ENCODE measurements at regions not wholly inside any gene's neighbourhood (a gene's known extent, or its start where the extent isn't known, plus 50 kb on each side); places are given as distances from the start of the nearest gene placed in this dataset.

DNA sequence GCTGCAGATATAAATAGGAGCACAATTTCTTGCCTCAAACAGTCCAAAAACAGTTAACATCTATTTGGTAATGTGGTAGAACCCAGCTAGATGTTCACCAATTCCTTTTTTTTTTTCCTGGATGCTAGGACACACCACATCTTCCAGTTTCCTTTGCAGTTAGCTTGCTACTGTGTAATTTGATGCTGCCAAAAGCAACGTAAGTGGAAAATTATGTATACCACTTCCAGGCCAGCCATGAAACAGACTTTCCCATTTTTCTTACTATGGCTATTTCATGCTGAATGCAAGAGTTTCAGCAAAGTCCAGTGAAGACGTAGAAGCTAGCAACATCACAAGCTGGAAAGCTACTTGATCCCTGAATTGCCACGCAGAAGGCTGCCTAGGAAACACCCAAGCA is 667.2 kb downstream of the TLE1 start:
- no peak for TF ChIP-seq EZH2 (IDR thresholded peaks at IDR 0.05; ENCODE audit: borderline replicate concordance)
- TF ChIP-seq, protein P1, sequence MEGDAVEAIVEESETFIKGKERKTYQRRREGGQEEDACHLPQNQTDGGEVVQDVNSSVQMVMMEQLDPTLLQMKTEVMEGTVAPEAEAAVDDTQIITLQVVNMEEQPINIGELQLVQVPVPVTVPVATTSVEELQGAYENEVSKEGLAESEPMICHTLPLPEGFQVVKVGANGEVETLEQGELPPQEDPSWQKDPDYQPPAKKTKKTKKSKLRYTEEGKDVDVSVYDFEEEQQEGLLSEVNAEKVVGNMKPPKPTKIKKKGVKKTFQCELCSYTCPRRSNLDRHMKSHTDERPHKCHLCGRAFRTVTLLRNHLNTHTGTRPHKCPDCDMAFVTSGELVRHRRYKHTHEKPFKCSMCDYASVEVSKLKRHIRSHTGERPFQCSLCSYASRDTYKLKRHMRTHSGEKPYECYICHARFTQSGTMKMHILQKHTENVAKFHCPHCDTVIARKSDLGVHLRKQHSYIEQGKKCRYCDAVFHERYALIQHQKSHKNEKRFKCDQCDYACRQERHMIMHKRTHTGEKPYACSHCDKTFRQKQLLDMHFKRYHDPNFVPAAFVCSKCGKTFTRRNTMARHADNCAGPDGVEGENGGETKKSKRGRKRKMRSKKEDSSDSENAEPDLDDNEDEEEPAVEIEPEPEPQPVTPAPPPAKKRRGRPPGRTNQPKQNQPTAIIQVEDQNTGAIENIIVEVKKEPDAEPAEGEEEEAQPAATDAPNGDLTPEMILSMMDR (IDR thresholded peaks at IDR 0.05; ENCODE audit: poor library complexity), result no peak

Measured in hepatocyte (in vitro differentiated cells).